ENCODE measurements at regions not wholly inside any gene's neighbourhood (a gene's known extent, or its start where the extent isn't known, plus 50 kb on each side); places are given as distances from the start of the nearest gene placed in this dataset.

DNA sequence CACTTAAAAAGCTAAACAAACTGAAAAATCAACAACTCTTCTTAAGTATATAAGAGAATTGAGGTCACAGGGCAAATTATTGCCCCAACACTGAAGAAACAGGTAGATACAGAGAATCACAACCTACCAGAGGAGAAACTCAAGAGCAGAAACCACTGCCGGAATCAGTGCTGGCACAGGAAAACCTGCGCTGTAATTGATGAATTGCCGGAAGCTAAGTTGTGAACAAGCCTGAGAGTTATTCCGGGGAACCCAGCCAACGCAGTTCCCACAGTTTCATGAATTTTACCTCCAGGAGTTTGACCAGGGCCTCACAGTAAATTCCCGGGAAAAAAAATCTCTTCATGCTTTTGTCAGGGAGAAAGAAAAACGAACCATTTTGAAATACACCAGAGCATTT is 657.1 kb upstream of the BRINP3 start:
- TF ChIP-seq, protein P1, sequence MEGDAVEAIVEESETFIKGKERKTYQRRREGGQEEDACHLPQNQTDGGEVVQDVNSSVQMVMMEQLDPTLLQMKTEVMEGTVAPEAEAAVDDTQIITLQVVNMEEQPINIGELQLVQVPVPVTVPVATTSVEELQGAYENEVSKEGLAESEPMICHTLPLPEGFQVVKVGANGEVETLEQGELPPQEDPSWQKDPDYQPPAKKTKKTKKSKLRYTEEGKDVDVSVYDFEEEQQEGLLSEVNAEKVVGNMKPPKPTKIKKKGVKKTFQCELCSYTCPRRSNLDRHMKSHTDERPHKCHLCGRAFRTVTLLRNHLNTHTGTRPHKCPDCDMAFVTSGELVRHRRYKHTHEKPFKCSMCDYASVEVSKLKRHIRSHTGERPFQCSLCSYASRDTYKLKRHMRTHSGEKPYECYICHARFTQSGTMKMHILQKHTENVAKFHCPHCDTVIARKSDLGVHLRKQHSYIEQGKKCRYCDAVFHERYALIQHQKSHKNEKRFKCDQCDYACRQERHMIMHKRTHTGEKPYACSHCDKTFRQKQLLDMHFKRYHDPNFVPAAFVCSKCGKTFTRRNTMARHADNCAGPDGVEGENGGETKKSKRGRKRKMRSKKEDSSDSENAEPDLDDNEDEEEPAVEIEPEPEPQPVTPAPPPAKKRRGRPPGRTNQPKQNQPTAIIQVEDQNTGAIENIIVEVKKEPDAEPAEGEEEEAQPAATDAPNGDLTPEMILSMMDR (conservative IDR thresholded peaks at IDR 0.05 in 1 of 2, IDR thresholded peaks at IDR 0.05 in 1 of 2; ENCODE audit: low read depth in 1 of 2, low read length in 2 of 2): no peak
- no peak for TF ChIP-seq EZH2 (IDR thresholded peaks at IDR 0.05; ENCODE audit: low read length, missing control alignments)
- Histone ChIP-seq H3K4me3 (replicated peaks in 1 of 4; ENCODE audit: control extremely low read depth in 1 of 4, insufficient read depth in 1 of 4, low read depth in 3 of 4, low read length in 4 of 4) (no peak overlapping the region), H4K20me1 (ENCODE audit: control insufficient read depth, extremely low read depth, insufficient read depth, low read length) (no peaks in the 10 kb centered on the region), H3K79me2 (ENCODE audit: control insufficient read depth, insufficient read depth, low read length) (no peaks in the 10 kb centered on the region), H3K36me3 (ENCODE audit: control insufficient read depth, insufficient read depth, low read length) (no peaks in the 10 kb centered on the region), H3K4me2 (ENCODE audit: extremely low read depth, insufficient read depth, low read length) (no peak overlapping the region), H3K9me3 (ENCODE audit: control insufficient read depth, insufficient read depth, low read depth, low read length) (no peaks in the 10 kb centered on the region), H2AFZ (ENCODE audit: low read length) (no peak overlapping the region), H3K4me1 (ENCODE audit: control insufficient read depth, extremely low read depth, insufficient read depth, low read length) (no peaks in the 10 kb centered on the region), H3K27me3 (ENCODE audit: control insufficient read depth, insufficient read depth, low read length) (no peaks in the 10 kb centered on the region), H3K27ac (ENCODE audit: insufficient read depth, low read length) (no peak overlapping the region), H3K9ac (ENCODE audit: insufficient read depth, low read length) (no peak overlapping the region)
- DNase-seq (ENCODE audit: low read depth in 2 of 2): peak in 1 of 2 donors; percentile 69

DNA sequence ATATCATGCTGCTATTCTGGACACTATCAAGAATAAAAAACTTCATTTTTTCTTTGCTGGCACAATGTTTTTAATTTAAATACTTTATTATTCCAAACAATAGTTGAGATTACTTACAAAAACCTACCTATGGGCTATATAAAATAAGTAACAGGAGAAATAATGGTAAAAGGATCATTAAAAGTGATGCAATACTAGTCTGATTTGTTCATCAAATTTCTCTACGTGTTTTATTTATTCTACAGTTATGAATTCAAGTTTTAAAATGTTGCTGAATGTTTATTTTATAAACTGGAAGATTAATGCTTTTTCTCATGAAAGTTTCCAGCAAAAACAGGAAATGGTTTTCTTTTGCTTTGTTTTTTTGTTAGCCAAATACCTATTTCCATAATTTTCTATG is 662.4 kb upstream of the BRINP3 start:
- TF ChIP-seq, protein P1 (conservative IDR thresholded peaks at IDR 0.05 in 1 of 2, IDR thresholded peaks at IDR 0.05 in 1 of 2; ENCODE audit: low read depth in 1 of 2, low read length in 2 of 2): no peak
- TF ChIP-seq EZH2 (IDR thresholded peaks at IDR 0.05; ENCODE audit: low read length, missing control alignments): no peak
- H3K79me2 ChIP-seq (ENCODE audit: control insufficient read depth, insufficient read depth, low read length): no peaks in the 10 kb centered on the region
- no peaks in the 10 kb centered on the region for H3K27me3 ChIP-seq (ENCODE audit: control insufficient read depth, insufficient read depth, low read length)
- no peaks in the 10 kb centered on the region for H3K36me3 ChIP-seq (ENCODE audit: control insufficient read depth, insufficient read depth, low read length)
- no peaks in the 10 kb centered on the region for H4K20me1 ChIP-seq (ENCODE audit: control insufficient read depth, extremely low read depth, insufficient read depth, low read length)
- H3K4me3 ChIP-seq (replicated peaks in 1 of 4; ENCODE audit: control extremely low read depth in 1 of 4, insufficient read depth in 1 of 4, low read depth in 3 of 4, low read length in 4 of 4): no peak overlapping the region
- DNase-seq (ENCODE audit: low read depth in 2 of 2): peak in 1 of 2 donors; percentile 6
- no peak overlapping the region for H2AFZ ChIP-seq (ENCODE audit: low read length)
- H3K9ac ChIP-seq (ENCODE audit: insufficient read depth, low read length): no peak overlapping the region
- H3K9me3 ChIP-seq (ENCODE audit: control insufficient read depth, insufficient read depth, low read depth, low read length): no peaks in the 10 kb centered on the region
- no peak overlapping the region for H3K4me2 ChIP-seq (ENCODE audit: extremely low read depth, insufficient read depth, low read length)
- no peaks in the 10 kb centered on the region for H3K4me1 ChIP-seq (ENCODE audit: control insufficient read depth, extremely low read depth, insufficient read depth, low read length)
- H3K27ac ChIP-seq (ENCODE audit: insufficient read depth, low read length): no peak overlapping the region

DNA sequence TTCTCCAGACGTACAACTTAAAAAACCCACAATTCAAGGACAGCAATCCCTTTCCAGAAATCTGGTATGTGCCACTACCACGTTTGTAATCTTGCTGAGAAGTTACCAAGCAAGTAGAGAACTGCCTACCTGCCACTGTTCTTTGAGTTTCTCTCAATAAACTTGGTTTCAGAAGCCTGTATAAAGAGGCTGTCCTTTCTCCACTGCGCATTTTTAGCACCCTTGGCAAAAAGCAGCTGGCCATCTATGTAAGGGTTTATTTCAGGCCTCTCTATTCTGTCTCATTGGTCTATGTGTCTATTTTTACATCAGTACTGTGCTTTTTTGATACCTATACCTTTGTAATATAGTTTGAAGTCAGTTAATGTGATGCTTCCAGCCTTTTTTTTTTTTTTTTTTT is 665.1 kb upstream of the BRINP3 start:
- H4K20me1 ChIP-seq (ENCODE audit: control insufficient read depth, extremely low read depth, insufficient read depth, low read length): no peaks in the 10 kb centered on the region
- TF ChIP-seq, protein P1 (conservative IDR thresholded peaks at IDR 0.05 in 1 of 2, IDR thresholded peaks at IDR 0.05 in 1 of 2; ENCODE audit: low read depth in 1 of 2, low read length in 2 of 2): no peak
- TF ChIP-seq EZH2 (IDR thresholded peaks at IDR 0.05; ENCODE audit: low read length, missing control alignments): no peak
- H3K79me2 ChIP-seq (ENCODE audit: control insufficient read depth, insufficient read depth, low read length): no peaks in the 10 kb centered on the region

More for the DNA sequence above, 665.1 kb upstream of the BRINP3 start:
- no peak for DNase-seq (ENCODE audit: low read depth in 2 of 2)
- Histone ChIP-seq H3K4me1 (ENCODE audit: control insufficient read depth, extremely low read depth, insufficient read depth, low read length) (no peaks in the 10 kb centered on the region), H3K9me3 (ENCODE audit: control insufficient read depth, insufficient read depth, low read depth, low read length) (no peaks in the 10 kb centered on the region), H3K9ac (ENCODE audit: insufficient read depth, low read length) (no peak overlapping the region), H3K27me3 (ENCODE audit: control insufficient read depth, insufficient read depth, low read length) (no peaks in the 10 kb centered on the region), H3K4me3 (replicated peaks in 1 of 4; ENCODE audit: control extremely low read depth in 1 of 4, insufficient read depth in 1 of 4, low read depth in 3 of 4, low read length in 4 of 4) (no peak overlapping the region), H3K36me3 (ENCODE audit: control insufficient read depth, insufficient read depth, low read length) (no peaks in the 10 kb centered on the region), H3K27ac (ENCODE audit: insufficient read depth, low read length) (no peak overlapping the region), H2AFZ (ENCODE audit: low read length) (no peak overlapping the region), H3K4me2 (ENCODE audit: extremely low read depth, insufficient read depth, low read length) (no peak overlapping the region)

All from fibroblast of lung (primary cell).